T47D (cell line): ENCODE measurements at regions not wholly inside any gene's neighbourhood (a gene's known extent, or its start where the extent isn't known, plus 50 kb on each side); places are given as distances from the start of the nearest gene placed in this dataset.
A peak's percentile ranks its signal among the peaks of the same experiment; 100 is the strongest.

Experiments
- DNase-seq, 2 experiments: peaks; one replicate each; pipeline versions ENCODE4 v3.0.0 to v3.0.0-alpha.2; 2011 to 2012; ENCODE audit warnings: low read depth in 1 of 2, low spot score in 1 of 2
- JUND ChIP-seq: IDR thresholded peaks from 2 replicates; pipeline ENCODE4 v1.6.1; 2012; ENCODE audit warnings: low read depth
- in situ Hi-C: cut with HindIII; loops from 2 replicates; pipeline ENCODE4 v1.10.0; 2016; ENCODE audit warnings: low sequenced_read_pairs, low pct_unique_long_range_greater_than_20kb

- no peak for DNase-seq
- no peak for TF ChIP-seq JUND
- in situ Hi-C loops, result no loop called here
Observed at GRCh38 chr3:31345581-31345980, 187.1 kb upstream of the STT3B start.

GRCh38 chr3:31346542-31346979 lies 186.2 kb upstream of the STT3B start:
- no peak for TF ChIP-seq JUND
- in situ Hi-C loops, result no loop called here
- DNase-seq, result no peak

GRCh38 chr3:31349001-31349748 lies 183.6 kb upstream of the STT3B start:
- in situ Hi-C loops, result no loop called here
- no peak for DNase-seq
- no peak for TF ChIP-seq JUND

- in situ Hi-C loops, result no loop called here
- no peak for DNase-seq
- no peak for TF ChIP-seq JUND
Observed at GRCh38 chr3:31350307-31350706, 182.4 kb upstream of the STT3B start.

- no peak for TF ChIP-seq JUND
- in situ Hi-C loops, result no loop called here
- no peak for DNase-seq
Observed at GRCh38 chr3:31352331-31352730, 180.4 kb upstream of the STT3B start.

GRCh38 chr3:31353166-31353565 lies 179.6 kb upstream of the STT3B start:
- in situ Hi-C loops, result no loop called here
- TF ChIP-seq JUND, result no peak
- no peak for DNase-seq

- no peak for TF ChIP-seq JUND
- in situ Hi-C loops, result no loop called here
- DNase-seq, result no peak
Observed at GRCh38 chr3:31354373-31354772, 178.4 kb upstream of the STT3B start.

- TF ChIP-seq JUND, result no peak
- in situ Hi-C loops, result no loop called here
- DNase-seq, result no peak
Observed at GRCh38 chr3:31355807-31356206, 176.9 kb upstream of the STT3B start.

- DNase-seq, result peak in 1 of 2 experiments; percentile 42
- in situ Hi-C loops, result no loop called here
- TF ChIP-seq JUND, result no peak
Observed at GRCh38 chr3:31356941-31357340, 175.8 kb upstream of the STT3B start.

GRCh38 chr3:31357451-31357850 lies 175.3 kb upstream of the STT3B start:
- TF ChIP-seq JUND, result no peak
- DNase-seq, result no peak
- in situ Hi-C loops, result no loop called here

- no peak for DNase-seq
- no peak for TF ChIP-seq JUND
- in situ Hi-C loops, result no loop called here
Observed at GRCh38 chr3:31358473-31359070, 174.2 kb upstream of the STT3B start.

- in situ Hi-C loops, result no loop called here
- no peak for DNase-seq
- no peak for TF ChIP-seq JUND
Observed at GRCh38 chr3:31361371-31362273, 171.1 kb upstream of the STT3B start.

GRCh38 chr3:31364188-31364587 lies 168.5 kb upstream of the STT3B start:
- DNase-seq, result no peak
- no peak for TF ChIP-seq JUND

More at GRCh38 chr3:31364188-31364587, 168.5 kb upstream of the STT3B start:
- in situ Hi-C loops, result no loop called here
